ENCODE measurements at regions not wholly inside any gene's neighbourhood (a gene's known extent, or its start where the extent isn't known, plus 50 kb on each side); places are given as distances from the start of the nearest gene placed in this dataset.

DNA sequence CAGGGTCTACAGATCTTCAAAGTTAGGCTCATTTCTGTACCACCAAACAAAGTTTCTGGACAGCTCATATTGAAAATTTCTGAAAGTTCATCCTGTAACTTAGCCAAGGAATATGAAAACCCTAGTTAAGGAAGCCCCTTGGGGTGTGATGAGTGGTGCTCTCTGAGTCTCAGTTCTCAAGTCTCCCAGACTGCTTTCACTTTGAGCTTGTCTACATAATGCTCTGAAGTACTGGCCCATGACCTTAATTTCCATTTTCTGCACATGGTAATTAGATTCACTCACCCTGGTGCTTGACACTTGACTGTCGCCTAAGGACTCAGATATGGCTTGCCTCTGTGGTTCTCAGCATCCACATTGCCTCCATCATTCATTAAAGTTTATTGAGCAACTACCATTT, 51.7 kb upstream of the SATB2 start:
- TF ChIP-seq, protein P1, sequence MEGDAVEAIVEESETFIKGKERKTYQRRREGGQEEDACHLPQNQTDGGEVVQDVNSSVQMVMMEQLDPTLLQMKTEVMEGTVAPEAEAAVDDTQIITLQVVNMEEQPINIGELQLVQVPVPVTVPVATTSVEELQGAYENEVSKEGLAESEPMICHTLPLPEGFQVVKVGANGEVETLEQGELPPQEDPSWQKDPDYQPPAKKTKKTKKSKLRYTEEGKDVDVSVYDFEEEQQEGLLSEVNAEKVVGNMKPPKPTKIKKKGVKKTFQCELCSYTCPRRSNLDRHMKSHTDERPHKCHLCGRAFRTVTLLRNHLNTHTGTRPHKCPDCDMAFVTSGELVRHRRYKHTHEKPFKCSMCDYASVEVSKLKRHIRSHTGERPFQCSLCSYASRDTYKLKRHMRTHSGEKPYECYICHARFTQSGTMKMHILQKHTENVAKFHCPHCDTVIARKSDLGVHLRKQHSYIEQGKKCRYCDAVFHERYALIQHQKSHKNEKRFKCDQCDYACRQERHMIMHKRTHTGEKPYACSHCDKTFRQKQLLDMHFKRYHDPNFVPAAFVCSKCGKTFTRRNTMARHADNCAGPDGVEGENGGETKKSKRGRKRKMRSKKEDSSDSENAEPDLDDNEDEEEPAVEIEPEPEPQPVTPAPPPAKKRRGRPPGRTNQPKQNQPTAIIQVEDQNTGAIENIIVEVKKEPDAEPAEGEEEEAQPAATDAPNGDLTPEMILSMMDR (IDR thresholded peaks at IDR 0.05; ENCODE audit: low read depth, low read length): no peak
- no peak for DNase-seq (ENCODE audit: extremely low read depth, low read depth)
